Stimulated activated CD8-positive, alpha-beta memory T cell treated with anti-CD3 and anti-CD28 coated beads, Interleukin-2, amount 100 ng/mL, for 48 hours (primary cell): ENCODE measurements at regions not wholly inside any gene's neighbourhood (a gene's known extent, or its start where the extent isn't known, plus 50 kb on each side); places are given as distances from the start of the nearest gene placed in this dataset.
"Not testable (repeated sequence)": the region's sequence is repeated elsewhere in the genome, so short reads cannot be mapped to it uniquely, and the experiment has no call there.

Source experiments
- DNase-seq, 2 donors: peaks; one replicate each; pipeline ENCODE4 v3.0.0-alpha.2; 2020; ENCODE audit warnings: low read depth in 2 of 2

DNA sequence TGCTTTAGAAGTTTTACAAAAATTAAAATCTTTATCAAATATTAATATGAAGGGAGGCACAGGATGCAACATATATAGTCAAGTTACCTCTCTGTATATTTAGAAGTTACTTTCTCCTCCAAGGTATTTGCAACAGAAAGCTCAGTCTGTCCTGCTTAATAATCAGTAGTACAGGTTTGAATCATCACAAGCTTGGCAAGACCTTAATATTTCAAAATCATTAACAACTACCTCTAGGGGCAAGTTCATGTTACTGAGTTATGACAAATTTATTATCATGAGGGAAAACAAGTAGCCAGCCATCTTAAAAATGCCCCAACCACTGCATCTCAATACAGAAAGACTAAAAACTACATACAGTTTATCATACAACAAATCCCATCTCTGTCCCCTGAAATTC, 116.0 kb downstream of the PMAIP1 start:
- not testable (repeated sequence) for DNase-seq

- not testable (repeated sequence) for DNase-seq
Measured at GRCh38 chr18:60013148-60013547, 113.4 kb downstream of the PMAIP1 start.

DNA sequence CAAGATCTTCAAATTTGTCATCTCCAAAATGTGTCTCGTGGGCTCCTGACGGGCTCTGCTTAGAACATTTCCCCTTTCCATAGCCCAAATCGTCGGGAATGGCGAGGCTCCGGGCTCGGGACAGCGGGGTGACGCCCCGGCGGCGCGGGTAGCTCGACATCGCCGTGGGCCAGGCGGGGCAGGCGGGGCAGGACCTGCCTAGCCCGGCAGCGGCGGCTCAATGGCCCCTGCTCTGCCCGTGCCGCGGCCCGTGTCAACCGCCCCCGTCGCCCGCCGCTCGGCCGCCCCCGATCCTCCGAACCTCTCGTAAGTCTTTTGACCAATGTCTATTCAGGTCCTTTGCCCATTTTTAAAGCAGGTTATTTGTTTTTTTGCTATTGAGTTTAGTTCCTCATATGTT, 111.2 kb downstream of the PMAIP1 start:
- no peak for DNase-seq

- DNase-seq = no peak
Measured at GRCh38 chr18:60010513-60010912, 110.7 kb downstream of the PMAIP1 start.

GRCh38 chr18:60007661-60008060, 107.9 kb downstream of the PMAIP1 start:
- DNase-seq = no peak

DNA sequence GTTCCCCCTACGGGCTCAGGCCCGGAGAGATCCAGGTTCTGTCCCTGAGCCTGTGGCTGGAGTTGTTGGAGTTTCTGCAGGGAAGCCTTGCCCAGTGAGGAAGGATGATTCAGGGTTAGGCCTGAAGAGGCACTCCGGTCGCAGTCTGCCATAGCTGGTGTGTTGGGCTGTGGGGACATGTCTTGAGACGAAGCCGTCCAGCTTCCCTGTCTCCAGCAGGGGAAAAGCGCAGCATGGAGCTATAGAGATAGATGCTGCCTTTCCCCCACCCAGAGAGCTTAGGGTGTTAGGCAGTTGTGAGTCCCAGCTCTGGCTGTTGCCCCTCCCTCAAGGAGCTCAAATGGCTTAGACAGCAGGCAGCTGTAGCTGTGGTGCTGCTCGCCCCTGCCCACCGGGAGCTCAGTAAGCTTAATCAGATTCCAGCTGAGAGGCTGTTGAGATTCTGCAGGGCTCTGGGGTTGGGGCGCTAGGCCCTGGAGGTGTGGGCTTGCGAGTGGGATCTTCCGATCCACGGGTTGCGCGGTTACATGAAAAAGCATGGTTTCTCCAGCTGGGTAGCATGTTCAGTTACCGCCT, 103.9 kb downstream of the PMAIP1 start:
- DNase-seq = no peak

- DNase-seq = no peak
Measured at GRCh38 chr18:59996370-59996966, 96.7 kb downstream of the PMAIP1 start.

- no peak for DNase-seq
Measured at GRCh38 chr18:59994357-59994756, 94.6 kb downstream of the PMAIP1 start.

GRCh38 chr18:59993560-59993959, 93.8 kb downstream of the PMAIP1 start:
- no peak for DNase-seq

DNA sequence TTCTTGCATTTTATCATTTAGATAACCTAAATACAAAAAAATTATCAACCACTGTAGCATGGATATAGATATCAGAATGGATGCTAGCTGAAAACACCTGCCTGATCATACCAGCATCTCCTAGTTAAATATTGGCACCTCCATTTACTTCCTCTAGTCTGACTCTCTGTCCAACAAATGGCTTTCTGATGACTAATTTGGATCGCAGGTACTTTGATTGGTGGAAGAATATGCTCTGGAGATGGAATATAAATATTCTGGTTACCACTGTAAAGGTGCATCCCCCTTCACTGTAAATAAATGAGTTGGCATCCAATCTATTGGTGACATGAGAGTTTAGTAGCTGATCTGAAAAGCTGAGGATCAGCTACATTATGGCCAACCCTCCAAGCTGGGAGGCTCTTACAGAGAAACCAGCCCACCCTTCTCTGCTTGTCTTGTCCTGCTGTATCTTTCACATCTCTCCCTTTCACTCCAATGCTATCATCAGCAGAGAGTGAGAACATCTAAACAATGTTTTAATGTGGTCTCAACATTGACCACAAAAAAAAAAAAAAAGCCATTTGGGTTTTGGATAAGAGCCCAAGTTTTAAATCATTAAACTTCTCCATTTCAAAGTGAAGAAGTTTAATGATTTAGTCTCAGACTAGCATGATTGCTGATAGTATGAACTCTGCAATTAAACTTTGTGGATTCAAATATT, 90.5 kb downstream of the PMAIP1 start:
- no peak for DNase-seq

DNA sequence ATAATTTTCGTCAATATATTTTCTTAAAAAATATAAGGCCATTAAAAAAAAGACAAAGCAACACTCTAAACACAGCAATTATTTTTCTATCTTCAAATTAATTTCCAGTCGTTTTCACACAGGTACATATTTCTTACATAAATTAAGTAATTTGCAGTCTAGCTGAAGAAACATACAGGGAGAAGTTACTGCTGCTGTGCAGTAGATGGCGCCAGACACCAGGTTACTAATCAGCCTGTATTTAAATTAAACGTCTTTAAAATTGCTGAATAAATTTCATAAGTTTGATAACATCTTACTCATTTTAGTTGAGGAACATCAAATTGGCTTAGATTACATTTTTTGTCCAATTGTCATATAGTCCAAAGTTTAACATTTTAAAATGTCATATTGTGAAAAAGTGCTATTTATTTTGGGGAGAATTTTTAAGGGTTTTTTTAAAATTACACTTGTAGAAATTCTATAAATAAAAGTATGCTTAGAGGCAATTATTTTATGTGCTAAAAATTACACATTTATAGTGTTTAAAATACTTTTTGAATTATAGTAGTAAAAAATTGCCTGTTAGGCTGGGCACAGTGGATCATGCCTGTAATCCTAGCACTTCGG, 88.4 kb downstream of the PMAIP1 start:
- DNase-seq = peak; percentile 18 to 19

- DNase-seq = no peak
Measured at GRCh38 chr18:59987102-59987501, 87.3 kb downstream of the PMAIP1 start.

DNA sequence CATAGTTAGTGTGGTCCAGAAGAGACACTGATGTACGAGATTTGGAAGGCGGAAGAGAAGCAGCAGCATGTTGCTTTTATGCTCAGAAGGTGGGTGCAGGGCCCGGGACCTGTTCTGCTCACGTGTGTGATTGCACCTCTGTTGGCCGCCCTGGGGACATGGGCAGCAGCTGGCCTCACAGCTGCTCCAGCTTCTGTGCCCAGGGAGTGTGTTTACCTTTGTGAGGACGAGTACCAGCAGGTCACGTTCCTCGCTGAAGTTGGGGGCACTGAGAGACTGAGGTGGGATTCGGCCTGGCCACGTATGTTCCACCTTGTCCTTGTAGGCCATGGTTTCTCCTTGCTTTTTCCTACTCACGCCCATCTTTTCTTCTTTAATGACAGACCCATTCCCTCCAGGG, 86.3 kb downstream of the PMAIP1 start:
- DNase-seq = no peak

DNA sequence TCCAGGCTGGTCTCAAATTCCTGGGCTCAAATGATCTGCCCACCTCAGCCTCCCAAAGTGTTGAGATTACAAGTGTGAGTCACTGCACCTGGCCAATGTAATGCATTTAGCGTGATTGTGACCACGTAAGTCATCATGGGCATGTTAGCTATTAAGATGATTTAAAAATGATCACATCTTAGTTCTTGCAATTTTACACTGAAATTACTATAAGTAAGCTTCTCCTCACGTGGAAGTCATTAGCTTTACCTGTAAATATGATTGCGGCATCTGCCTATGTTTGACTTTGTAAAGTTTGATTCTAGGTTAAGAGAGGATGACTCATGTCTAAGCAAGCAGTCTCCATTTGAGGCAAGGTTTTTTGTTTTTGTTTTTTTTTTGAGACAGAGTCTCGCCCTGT, 85.5 kb downstream of the PMAIP1 start:
- no peak for DNase-seq

- DNase-seq = no peak
Measured at GRCh38 chr18:59983506-59983905, 83.7 kb downstream of the PMAIP1 start.

DNA sequence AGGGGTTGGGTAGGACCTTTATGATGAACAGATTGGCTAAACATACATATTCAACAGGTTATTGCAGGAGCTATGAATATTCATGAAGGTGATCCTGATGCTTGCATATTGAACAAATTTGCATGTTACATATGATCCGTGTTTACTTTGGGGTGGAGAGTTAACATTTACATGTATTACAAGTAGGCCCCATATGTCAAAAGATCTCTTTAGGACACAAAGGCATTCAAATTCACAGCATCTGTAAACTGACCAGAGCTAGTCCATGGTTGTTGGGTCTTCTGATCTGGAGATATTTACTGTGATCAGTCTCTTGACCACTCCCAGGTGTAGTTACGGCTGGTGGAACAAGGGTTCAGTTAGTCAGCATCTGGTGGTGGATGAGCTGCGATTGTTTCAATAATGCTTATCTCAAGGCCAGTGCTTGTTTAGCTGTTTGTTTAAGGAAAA, 80.4 kb downstream of the PMAIP1 start:
- DNase-seq = no peak

DNA sequence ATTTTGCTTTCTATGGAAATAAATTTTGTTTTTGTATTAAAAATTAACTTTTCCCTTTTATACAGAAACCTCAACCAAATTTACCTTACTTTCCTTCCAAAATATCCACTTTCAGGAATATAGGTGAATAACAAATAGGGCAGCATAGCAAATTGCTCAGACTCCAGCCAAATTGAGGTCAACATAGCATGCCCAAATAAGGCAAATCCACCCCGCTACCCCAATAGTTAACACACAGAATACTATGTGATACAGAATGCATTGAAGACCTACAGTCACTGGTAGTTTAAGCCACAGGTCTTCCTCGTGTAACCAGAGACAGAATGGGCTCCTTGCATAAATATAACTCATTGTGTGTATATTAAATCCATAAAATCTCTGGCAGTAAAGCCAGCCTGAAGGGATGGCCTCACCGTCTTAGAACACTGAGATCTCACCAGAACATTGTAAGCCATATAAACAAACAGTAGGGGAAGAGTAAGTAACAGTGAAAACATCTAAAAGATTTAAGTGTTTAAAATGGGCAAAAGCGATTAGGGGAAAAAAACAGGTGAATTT, 72.2 kb downstream of the PMAIP1 start:
- DNase-seq = no peak

- not testable (repeated sequence) for DNase-seq
Measured at GRCh38 chr18:59971144-59971543, 71.3 kb downstream of the PMAIP1 start.

GRCh38 chr18:59969477-59970028, 69.8 kb downstream of the PMAIP1 start:
- DNase-seq = not testable (repeated sequence)

DNA sequence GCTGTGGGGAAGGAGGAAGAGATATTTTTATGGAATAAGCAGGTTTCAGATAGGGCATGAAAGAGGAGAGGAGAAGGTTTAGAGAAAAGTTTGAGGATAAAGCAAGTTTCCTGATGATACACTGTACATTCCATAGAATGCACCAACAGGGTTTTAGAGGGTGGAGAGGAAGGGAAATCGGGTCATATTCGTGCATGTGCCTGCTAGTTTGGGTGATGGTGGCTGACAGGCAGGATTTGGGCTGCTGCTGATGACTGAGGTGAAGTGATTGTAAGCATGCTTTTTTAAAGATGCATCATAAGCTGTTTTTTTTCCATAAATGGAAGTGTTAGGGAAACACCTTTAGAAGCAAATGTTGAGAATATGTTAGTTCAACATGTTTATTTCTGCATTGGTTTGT, 68.8 kb downstream of the PMAIP1 start:
- no peak for DNase-seq

DNA sequence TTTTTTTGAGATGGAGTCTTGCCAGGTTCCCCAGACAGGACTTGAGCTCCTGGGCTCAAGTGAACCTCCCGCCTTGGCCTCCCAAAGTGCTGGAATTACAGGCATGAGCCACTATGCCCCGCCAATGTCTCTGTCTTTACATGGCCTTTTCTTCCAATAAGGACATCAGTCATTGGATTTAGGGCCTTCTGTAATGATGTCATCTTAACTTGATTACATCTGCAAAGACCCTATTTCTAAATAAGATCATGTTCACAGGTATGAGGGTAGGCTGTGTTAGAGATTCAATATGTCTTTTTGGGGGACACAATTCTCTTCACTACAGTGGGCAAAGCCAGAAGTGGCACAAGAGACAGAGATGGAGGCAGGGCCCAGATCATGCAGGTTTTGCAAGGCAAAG, 68.1 kb downstream of the PMAIP1 start:
- no peak for DNase-seq

- DNase-seq = no peak
Measured at GRCh38 chr18:59966913-59967312, 67.1 kb downstream of the PMAIP1 start.
